ENCODE measurements at regions not wholly inside any gene's neighbourhood (a gene's known extent, or its start where the extent isn't known, plus 50 kb on each side); places are given as distances from the start of the nearest gene placed in this dataset.

GRCh38 chr5:166166071-166166470 lies 2125.4 kb upstream of the WWC1 start:
- Histone ChIP-seq H3K9me1 (ENCODE audit: control insufficient read depth, extremely low read depth, insufficient read depth, low read length) (no peaks in the 10 kb centered on the region), H3K4me2 (ENCODE audit: control insufficient read depth, extremely low read depth, insufficient read depth, low read depth, low read length) (no peak overlapping the region), H3K27ac (ENCODE audit: control insufficient read depth, insufficient read depth, low read length) (no peak overlapping the region), H3K27me3 (ENCODE audit: control insufficient read depth, extremely low read depth, insufficient read depth, low read length) (no peaks in the 10 kb centered on the region), H3K36me3 (ENCODE audit: control insufficient read depth in 2 of 2, extremely low read depth in 1 of 2, insufficient read depth in 2 of 2, low read length in 2 of 2) (no peaks in the 10 kb centered on the region), H3K79me2 (ENCODE audit: control insufficient read depth, insufficient read depth, low read length) (no peaks in the 10 kb centered on the region), H2AFZ (ENCODE audit: control insufficient read depth, low read length) (no peak overlapping the region), H3K9ac (ENCODE audit: control insufficient read depth, extremely low read depth, insufficient read depth, low read length) (no peak overlapping the region), H3K9me3 (ENCODE audit: control insufficient read depth, low read depth, low read length) (no peaks in the 10 kb centered on the region), H3K4me3 (ENCODE audit: control insufficient read depth in 2 of 3, extremely low read depth in 1 of 3, insufficient read depth in 2 of 3, low read depth in 1 of 3, low read length in 3 of 3) (no peak overlapping the region), H3K4me1 (ENCODE audit: control insufficient read depth, extremely low read depth, insufficient read depth, low read length) (no peaks in the 10 kb centered on the region), H4K20me1 (ENCODE audit: control insufficient read depth, extremely low read depth, insufficient read depth, low read length) (no peaks in the 10 kb centered on the region)
- no peak for TF ChIP-seq EZH2 (IDR thresholded peaks at IDR 0.05; ENCODE audit: low read length)
- no peak for TF ChIP-seq CTCF (optimal IDR thresholded peaks at IDR 0.05 in 1 of 3, IDR thresholded peaks at IDR 0.05 in 1 of 3, conservative IDR thresholded peaks at IDR 0.05 in 1 of 3; ENCODE audit: extremely low read depth in 1 of 3, insufficient read depth in 2 of 3, low read length in 3 of 3)
- no peak for FAIRE-seq
- dilution Hi-C loops (cut with MboI; ENCODE audit: extremely low pct_ligation_motif_present, low sequenced_read_pairs), result no loop called here
- DNase-seq (ENCODE audit: low read depth, low spot score), result no peak

GRCh38 chr5:166172597-166172996 lies 2118.8 kb upstream of the WWC1 start:
- H3K4me2 ChIP-seq (ENCODE audit: control insufficient read depth, extremely low read depth, insufficient read depth, low read depth, low read length), result no peak overlapping the region
- no peaks in the 10 kb centered on the region for H3K36me3 ChIP-seq (ENCODE audit: control insufficient read depth in 2 of 2, extremely low read depth in 1 of 2, insufficient read depth in 2 of 2, low read length in 2 of 2)
- H3K27me3 ChIP-seq (ENCODE audit: control insufficient read depth, extremely low read depth, insufficient read depth, low read length), result no peaks in the 10 kb centered on the region
- DNase-seq (ENCODE audit: low read depth, low spot score), result no peak
- TF ChIP-seq EZH2 (IDR thresholded peaks at IDR 0.05; ENCODE audit: low read length), result no peak
- no peak for TF ChIP-seq CTCF (optimal IDR thresholded peaks at IDR 0.05 in 1 of 3, IDR thresholded peaks at IDR 0.05 in 1 of 3, conservative IDR thresholded peaks at IDR 0.05 in 1 of 3; ENCODE audit: extremely low read depth in 1 of 3, insufficient read depth in 2 of 3, low read length in 3 of 3)
- no peak overlapping the region for H3K9ac ChIP-seq (ENCODE audit: control insufficient read depth, extremely low read depth, insufficient read depth, low read length)
- H3K9me3 ChIP-seq (ENCODE audit: control insufficient read depth, low read depth, low read length), result no peaks in the 10 kb centered on the region
- H2AFZ ChIP-seq (ENCODE audit: control insufficient read depth, low read length), result no peak overlapping the region
- FAIRE-seq, result no peak
- no peaks in the 10 kb centered on the region for H3K9me1 ChIP-seq (ENCODE audit: control insufficient read depth, extremely low read depth, insufficient read depth, low read length)
- no peaks in the 10 kb centered on the region for H4K20me1 ChIP-seq (ENCODE audit: control insufficient read depth, extremely low read depth, insufficient read depth, low read length)
- no peaks in the 10 kb centered on the region for H3K4me1 ChIP-seq (ENCODE audit: control insufficient read depth, extremely low read depth, insufficient read depth, low read length)
- no peak overlapping the region for H3K27ac ChIP-seq (ENCODE audit: control insufficient read depth, insufficient read depth, low read length)
- no peaks in the 10 kb centered on the region for H3K79me2 ChIP-seq (ENCODE audit: control insufficient read depth, insufficient read depth, low read length)
- H3K4me3 ChIP-seq (ENCODE audit: control insufficient read depth in 2 of 3, extremely low read depth in 1 of 3, insufficient read depth in 2 of 3, low read depth in 1 of 3, low read length in 3 of 3), result no peak overlapping the region
- dilution Hi-C loops (cut with MboI; ENCODE audit: extremely low pct_ligation_motif_present, low sequenced_read_pairs), result no loop called here

Measured in keratinocyte (primary cell).